Activated CD4-positive, alpha-beta T cell treated with anti-CD3 and anti-CD28 coated beads, Interleukin-2, Interleukin-4, amounts not matched to agents 100 ng/mL and 50 ng/mL, durations not matched to agents 16 hours and 8 hours (primary cell): ENCODE measurements at regions not wholly inside any gene's neighbourhood (a gene's known extent, or its start where the extent isn't known, plus 50 kb on each side); places are given as distances from the start of the nearest gene placed in this dataset.
"Not testable (repeated sequence)": the region's sequence is repeated elsewhere in the genome, so short reads cannot be mapped to it uniquely, and the experiment has no call there.

Experiments
- DNase-seq: peaks from one replicate; pipeline ENCODE4 v3.0.0-alpha.2; 2020; ENCODE audit warnings: low spot score

DNA sequence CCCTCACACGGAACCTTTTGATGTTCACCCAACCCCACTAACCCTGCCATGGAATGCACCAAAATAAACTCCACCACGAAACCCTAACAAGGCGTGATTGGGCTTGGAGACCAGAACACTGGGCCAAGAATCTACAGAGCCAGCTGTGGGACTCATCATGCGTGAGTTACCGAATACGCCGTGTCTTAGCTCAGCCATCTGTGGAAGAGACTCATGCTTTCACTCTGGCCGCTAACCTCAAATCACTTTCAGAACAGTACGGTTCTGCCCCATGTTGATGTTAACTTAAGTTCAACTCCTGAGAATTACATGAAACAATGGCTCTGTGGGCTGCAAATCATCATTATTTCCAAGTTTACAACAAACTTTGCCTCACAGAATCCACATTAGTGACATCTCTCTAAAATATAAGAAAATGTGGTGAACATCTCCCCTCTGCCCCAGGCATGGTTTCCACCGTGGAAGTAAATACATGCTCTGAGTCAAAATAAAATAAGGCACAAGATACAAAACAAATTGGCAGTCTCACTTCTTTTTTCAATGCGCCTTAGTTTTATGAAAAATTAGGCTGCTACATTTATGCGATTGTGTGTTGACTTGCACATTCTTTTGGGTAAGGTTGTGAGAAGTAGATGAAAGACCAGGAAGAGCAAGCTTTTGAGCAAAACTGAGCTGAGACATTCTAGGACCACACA lies 308.9 kb upstream of the EXOC2 start:
- DNase-seq, result no peak

DNA sequence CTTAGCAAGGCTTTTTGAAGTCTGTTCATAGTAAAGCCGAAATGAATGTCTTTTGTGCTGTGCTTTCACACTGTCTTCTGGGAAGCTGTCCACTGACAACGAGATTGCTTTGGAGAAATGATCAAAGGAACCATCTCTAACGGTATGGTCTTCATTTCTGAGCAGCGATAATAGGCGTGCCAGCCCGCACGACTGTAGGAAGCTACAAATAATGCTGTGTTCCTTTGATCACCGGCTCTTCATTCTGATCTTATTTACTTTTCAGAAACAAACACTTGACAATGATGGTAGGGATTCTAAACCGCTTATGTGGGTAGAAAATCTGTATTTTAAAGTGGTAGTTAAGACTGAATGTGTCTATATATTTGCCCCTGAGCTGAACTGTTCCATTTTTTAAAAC lies 306.6 kb upstream of the EXOC2 start:
- no peak for DNase-seq

DNA sequence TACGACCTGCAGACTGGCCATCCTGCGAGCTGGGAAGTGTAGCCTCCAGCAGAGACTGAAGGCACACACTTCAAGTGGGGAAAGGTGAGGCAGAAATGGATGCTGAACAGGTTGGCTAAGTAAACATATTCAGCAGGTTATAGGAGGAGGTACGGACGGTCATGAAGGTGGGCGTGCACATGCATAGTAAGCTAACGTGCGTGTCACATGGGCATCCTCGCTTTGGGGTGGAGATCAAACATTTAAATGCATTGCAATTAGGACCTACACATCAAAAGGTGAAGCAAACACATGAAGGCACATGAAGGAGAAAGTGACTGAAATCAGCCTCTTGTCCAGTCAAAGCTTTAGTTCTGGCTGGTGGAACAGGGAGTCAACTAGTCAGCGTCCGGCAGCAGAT lies 305.6 kb upstream of the EXOC2 start:
- no peak for DNase-seq

DNA sequence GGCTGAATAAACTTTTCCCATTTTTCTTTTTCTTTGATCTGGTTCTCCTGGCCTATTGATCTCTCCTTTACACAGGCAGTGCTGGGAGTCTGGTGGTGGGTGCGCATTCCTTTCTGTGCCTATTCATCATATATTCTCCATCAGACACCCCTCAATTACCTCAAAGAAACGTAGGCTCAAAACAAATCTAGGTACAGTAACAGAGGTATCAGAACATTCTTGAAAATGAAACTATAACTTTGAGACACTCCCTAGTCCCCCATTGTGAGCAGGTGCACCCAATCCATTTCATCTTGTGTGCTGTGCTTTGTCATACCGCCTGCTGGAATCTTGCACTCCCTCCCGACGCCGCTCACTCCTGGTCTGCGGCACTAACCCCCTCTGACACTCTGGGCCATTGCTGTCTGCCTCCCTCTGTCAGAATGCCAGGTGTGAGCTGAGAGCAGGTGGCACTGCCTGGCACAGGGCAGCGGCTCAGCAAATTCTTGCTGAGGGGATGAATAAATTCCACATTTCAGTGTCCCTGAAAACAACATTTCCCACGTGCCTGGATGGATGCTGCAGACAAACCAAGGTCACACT lies 303.4 kb upstream of the EXOC2 start:
- no peak for DNase-seq

DNA sequence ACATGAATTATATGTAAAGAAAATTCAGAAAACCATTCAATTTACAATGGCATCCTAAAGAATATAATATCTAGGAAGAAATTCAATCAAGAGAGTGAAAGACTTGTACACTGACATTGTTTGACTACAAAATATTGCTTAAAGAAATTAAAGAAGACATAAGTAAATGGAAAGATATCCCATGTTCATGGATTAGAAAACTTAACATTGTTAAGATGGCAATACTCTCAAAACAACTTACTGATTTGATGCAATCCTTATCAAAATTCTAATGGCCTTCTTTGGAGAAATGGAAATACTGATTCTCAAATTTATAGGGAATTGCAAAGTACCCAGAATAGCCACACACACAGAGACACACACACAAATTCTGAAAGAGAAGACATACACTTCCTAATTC lies 298.3 kb upstream of the EXOC2 start:
- no peak for DNase-seq

DNA sequence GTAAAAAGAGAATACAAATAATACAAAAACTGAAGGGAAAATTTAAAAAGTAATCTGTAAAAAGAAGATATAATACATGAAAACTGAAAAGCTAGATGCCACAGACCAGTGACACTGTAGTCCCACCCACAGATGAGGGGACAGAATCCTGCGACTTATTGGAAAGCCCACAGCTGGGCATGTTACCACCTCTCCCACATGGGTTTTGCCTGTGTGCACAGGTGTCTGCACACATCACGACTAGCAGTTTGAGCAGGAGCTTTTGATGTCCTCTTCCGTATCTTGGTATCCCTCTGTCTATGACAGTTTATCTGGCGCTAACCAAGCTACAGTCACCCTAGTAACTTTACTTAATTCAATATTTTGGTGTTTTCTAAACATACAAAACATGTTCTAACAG lies 291.1 kb upstream of the EXOC2 start:
- DNase-seq, result no peak

DNA sequence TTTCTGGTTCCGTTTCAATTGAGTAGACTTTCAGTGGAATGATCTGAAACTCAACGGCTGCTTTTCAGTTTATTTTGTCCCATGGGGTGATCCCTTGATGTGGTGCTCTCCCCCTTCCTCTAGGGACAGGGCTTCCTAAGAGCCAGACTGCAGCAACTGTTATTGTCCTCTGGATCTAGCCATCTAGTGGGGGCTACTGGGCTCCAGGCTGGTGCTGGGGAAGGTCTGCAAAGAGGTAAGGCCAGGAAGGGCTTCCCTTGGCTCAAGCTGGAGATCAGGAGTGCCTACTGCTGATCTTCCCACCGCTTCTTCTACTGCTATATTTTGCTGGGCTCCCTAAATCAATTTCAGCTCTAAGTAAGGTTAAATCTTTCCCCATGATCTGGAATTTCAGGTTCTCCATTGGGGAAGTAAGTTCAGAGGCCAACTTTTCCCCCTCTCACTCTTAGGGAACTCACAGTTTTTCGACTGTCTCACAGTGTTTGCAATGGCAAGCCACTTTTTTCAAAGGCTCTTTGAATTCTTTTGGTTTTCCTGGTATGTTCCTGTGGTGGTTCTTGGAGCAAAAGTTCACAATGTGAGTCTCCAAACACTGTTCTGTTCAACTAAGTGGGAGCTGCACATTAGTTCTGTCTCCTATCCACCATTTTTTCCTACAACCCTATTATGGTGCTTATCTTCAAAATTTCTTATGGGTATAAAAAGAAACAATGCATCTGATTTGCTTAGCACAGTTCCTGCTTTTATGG lies 286.2 kb upstream of the EXOC2 start:
- DNase-seq, result no peak

DNA sequence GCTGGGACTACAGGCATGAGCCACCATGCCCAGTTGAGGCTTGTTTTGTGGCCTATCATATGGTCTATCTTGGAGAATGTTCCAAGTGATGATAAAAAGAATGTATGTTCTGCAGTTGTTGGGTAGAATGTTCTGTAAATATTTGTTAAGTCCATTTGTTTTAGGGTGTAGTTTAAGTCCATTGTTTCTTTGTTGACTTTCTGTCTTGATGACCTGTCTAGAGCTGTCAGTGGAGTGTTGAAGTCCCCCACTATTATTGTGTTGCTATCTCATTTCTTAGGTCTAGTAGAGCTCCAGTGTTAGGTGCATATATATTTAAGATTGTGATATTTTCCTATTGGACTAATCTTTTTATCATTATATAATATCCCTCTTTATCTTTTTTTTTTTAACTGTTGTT lies 284.3 kb upstream of the EXOC2 start:
- not testable (repeated sequence) for DNase-seq

DNA sequence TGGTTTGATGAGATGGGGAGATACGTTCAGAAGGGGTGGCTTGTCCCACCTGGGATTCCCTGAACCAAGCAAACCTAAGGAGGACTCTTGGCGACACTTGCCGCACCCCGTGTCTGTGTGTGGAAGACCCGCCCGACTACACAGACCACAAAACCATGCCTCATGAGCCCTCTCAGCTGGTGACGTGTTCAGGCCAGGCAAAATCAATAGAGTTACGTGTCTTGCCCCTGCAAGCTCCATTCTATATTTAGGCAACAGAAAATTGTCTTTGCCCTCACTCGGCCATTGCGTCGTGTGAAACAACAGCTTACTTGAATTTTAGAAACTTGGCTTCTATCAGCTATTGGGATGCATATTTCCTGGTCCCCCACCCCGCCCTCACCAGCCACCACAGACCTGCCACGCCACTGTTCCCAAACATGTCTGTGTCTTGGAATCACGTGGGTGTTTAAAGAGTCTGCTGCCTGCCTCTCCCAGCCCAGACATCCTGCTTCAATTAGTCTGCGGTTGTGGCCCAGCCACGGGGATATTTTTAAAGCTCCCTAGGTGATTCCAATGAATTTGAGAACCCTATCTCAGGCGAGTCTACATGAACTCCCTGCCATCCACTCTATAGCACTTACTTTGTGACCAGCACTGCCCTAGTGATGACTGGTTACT lies 279.2 kb upstream of the EXOC2 start:
- DNase-seq, result no peak

DNA sequence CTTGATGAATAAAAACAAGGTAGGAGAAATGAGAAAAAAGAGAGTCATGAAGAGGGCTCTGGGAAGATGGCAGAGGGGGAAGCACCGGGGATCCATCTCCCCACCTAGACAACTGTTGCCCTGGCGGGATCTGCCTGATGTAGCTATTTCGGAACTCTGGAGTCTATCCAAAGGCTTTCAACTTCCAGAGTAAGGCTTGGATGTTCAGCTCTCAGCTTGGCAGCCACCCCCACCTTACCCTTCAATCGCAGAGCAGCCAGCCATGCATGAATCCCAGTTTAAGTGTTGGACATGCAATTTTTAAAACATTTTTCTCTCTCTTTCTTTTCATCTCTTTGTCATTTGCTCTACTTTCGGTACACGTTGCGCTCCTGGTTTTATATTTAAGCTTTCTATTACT lies 275.9 kb upstream of the EXOC2 start:
- no peak for DNase-seq

DNA sequence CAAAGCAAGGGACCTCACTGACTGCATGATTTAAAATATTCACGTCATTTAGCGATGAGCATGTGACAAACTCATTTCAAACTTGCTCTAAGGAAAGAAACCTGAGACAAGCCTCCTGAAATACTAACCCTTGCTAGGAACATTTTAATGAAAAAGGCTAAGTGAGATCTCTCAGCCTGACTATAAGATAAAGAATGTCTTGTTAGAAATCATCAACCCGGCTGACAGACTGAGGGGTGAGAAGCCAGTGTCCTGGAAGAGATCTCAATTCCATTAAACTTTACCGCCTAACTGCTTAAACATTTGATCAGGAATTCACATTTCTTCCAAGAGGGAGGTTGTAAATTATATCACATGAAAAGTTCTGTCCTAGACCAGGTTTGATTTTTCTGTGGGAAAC lies 274.8 kb upstream of the EXOC2 start:
- DNase-seq, result no peak

DNA sequence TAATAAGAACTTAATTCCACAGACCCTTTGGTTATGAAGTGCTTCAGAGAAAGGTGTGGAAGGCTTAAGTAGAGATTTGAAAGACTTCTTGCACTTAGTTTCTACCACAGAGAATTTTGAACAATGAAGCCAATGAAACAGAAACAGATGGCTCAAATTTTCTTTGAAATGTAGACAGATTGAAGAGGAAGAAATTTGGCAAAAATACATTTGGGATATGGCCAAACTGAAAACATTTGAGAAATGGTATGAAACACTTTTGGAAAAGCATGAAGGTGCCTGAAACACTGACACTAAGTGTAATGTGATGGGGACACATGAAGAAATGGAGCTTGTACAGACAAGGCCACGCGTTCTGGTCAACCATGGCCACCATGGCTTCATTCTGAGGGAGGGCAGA lies 272.4 kb upstream of the EXOC2 start:
- no peak for DNase-seq

DNA sequence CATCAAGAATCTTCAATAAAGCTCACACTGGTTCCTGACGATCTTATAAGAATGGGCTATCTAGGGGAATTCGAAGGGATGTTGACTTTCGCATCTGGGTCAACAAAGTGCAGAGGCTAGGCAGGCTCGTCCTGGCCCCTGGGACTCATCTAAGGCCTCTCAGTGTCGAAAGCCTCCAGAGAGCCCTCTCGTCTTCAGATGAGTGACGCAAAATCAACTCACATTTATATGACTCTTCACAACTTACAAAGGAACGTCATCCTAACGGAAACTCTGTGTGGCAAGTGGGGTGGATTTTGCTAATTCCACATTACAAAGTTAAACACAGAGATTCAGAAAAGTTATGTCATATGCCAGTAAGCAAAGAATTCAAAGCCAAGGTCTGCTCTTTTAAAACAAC lies 270.5 kb upstream of the EXOC2 start:
- DNase-seq, result no peak

DNA sequence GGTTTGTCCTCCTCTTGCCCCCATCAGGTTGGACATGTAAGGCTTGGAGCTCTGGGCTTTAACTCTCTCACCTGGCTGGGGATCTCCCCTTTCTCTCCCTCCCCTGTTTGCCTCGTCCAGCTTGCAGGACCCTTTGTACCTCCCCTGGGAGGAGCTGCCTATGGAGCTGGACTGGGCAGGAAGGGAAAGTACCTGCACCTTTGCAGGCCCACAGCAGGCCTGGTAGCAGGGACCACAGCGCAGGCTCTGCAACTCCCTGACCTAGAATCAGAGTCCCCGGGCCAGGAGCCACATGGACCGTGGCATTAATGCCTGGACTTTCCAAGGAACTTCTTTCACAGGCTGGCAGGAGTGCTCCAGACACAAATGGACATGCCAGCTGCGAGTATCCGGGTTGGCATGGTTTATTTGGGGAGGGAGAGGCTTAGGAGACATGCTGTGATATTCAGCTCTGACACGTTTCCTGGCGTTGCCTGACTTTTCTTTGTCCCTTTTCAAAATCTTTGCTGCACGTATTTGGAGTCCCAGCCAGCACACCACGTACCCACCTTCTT lies 268.5 kb upstream of the EXOC2 start:
- DNase-seq, result no peak

DNA sequence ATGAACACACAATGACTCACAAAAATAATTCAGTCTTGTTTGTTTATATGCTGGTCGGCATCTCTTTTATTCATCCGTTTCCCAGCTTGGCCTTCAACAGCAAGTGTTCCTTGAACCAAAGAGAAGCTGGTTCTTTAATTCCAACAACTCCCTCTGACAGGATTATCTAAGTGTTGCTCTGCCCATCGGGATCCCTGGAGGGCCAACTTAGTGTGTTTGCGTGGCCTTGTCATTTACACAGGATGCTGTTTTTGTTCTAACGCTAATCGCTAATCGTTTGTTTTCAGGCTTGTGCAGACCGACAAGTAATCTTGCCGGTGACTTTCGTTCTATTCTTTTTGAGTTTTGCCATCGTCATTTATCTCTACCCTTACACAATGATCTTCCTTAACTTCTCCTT lies 267.4 kb upstream of the EXOC2 start:
- DNase-seq, result no peak

DNA sequence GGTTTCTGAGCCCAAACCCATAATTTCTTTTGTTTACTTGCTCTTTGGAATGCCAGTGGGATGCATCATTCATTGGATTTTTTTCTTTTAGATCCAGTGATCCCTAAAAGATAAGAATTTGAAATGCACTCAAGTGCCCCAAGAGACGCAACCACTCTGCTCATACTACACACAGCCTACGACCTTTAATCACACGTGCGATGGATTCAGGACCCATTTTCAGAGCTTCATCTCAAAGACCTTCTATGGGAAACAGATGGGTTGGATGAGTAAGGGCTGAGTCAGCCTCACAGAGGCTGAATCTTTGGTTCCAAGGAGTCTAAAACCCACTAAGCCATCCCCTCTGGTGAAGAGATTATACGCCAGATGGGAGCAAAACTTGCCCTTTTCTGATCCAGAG lies 265.5 kb upstream of the EXOC2 start:
- DNase-seq, result no peak

DNA sequence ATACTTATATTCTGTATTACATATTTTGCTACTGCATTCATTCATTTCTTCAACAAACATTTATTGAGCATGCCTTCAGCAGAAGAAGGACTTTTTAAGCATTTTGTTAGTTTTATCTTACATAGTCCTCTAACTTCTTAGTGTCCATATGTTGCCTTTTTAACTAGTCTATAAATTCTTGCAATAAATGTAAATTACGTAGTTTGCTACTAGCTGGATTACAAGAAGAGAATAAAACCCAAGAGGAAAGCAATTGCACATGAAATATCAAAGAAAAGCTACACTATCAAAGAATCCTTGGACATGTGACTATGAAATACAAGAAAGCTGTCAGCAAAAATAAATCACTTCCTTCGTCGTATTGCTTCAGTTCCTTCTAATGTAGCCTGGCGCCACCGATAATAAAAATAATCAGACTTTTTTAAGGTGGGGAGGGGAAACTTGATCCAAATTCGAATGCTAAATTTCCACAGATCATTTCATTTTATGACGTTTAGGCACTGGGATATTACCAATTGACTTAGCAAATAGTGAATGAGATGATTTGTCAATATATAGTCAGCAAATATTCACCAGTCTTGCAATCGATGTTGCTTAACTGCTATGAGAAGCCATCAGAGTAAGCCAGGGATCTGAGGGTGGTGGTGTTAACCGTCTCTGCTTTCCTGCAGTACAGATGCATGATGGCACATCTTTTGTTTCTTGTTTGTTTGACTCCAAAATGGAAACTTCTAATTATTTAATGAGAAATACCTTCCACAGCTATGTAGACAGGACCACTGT lies 258.7 kb upstream of the EXOC2 start:
- DNase-seq, result no peak

DNA sequence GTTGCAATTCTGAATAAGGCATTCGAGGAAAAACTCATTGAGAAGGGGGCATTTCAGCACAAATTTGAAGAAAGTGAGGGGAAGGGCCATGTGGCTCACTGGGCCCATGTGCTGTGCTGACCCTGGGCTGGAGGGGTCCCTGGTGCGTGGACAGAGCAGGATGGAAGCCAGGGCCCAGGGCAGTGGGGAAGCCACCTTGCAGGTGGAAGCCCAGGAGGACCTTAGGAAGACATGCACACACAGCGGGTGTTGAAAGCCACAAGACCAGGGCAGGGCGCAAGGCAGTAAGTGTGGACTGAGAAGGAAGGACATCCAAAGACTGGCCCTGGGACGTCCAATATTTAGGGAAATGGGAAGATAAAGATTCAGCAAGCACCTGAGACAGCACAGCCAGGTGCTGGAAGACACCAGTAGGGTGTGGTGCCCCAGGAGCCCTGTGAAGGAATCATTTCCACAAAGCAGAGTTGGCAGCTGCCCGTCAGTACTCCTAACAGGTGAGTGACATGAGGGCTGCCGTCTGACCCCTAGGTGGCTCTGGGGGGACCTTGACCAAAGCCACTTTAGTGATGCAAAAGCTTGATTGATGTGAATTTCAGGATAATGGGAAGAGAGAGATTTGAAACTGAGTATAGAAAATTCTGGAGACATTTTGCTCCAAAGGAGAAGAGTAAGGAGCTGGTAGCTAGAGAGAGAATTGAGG lies 254.4 kb upstream of the EXOC2 start:
- DNase-seq, result no peak

DNA sequence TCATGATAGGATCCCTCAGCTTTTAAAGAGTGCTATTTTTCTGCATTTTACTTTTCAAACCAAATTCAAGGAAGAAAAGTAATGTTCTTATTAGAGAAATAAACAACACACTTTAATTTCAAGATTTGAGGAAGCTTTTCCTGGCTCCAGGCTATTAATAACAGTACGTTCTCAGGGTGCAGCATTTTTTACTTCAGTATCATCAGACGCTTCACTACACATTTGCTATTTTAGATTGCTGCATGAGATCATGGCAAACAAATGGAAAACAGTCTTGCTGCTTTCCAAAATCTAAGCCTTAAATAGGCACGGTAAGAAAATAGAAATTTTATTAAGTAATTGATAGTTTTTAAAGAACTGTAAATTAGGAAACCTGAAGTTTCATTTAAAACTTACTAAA lies 253.6 kb upstream of the EXOC2 start:
- no peak for DNase-seq

DNA sequence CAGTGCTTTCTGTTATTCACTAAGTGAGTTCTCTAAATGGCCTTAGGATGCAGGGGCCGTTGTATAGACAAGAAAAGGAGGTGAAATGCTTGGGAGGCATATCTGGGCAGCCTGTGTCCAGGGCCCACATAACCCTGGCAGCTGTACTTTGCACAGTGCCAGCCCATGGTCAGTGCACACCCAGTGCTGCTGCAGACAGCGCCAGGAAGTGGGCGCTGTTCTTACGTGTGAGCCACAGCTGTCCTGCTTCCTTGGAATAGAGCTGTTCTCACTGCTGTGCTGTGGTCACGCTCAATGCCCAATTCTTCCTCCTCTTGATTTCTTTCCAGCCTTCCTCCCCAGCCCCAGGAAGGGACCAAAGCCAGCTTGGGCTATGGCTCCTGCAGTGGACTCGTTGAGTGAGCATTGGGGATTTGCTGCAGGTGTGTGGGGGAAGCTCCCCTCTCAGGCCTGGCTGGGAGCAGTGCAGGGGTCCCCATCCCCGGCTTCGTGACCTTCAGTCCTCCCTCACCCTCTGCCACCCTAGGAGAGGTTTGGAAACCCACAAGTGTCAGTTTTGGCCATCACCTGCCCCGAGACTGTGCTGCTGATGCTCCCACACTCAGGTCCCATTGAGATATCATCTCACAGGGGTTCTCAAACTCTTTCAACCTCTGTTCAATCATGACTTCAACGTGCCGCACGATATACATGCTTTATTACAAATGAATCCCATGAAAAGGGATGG lies 246.8 kb upstream of the EXOC2 start:
- DNase-seq, result no peak

DNA sequence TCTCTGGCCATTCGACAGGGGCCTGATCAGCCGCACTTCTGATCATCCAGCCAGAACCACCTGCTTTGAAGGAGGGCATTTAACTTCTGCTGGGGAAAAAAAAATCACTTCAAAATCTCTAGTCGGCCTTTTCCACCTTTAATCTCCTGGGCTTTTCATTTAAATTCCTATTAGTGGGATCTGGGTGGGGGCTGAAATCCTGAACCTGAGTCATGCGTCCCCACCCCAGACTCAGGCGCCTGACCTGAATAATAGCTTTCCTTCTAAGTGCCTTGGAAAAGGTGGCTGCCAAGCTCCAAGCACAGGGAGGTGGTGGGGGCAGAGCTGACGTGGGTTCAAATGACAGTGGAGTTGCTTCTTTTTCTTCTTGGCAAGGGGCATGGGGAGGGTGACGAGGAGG lies 246.0 kb upstream of the EXOC2 start:
- DNase-seq, result no peak
